ENCODE measurements at regions not wholly inside any gene's neighbourhood (a gene's known extent, or its start where the extent isn't known, plus 50 kb on each side); places are given as distances from the start of the nearest gene placed in this dataset.

- no peak overlapping the region for H3K4me3 ChIP-seq (ENCODE audit: low read depth, low read length)
- H3K36me3 ChIP-seq (ENCODE audit: control insufficient read depth, insufficient read depth, low read length): no peaks in the 10 kb centered on the region
- TF ChIP-seq, protein P1, sequence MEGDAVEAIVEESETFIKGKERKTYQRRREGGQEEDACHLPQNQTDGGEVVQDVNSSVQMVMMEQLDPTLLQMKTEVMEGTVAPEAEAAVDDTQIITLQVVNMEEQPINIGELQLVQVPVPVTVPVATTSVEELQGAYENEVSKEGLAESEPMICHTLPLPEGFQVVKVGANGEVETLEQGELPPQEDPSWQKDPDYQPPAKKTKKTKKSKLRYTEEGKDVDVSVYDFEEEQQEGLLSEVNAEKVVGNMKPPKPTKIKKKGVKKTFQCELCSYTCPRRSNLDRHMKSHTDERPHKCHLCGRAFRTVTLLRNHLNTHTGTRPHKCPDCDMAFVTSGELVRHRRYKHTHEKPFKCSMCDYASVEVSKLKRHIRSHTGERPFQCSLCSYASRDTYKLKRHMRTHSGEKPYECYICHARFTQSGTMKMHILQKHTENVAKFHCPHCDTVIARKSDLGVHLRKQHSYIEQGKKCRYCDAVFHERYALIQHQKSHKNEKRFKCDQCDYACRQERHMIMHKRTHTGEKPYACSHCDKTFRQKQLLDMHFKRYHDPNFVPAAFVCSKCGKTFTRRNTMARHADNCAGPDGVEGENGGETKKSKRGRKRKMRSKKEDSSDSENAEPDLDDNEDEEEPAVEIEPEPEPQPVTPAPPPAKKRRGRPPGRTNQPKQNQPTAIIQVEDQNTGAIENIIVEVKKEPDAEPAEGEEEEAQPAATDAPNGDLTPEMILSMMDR (IDR thresholded peaks at IDR 0.05; ENCODE audit: insufficient read depth, low read depth, low read length): no peak
- no peak for DNase-seq (ENCODE audit: low read depth)
- POLR2A ChIA-PET: no interaction called here
- CTCF ChIA-PET: interaction anchor here (0.6 kb wide), 1 partner anchor 705 kb away, joined by 3 read pairs; no protein-coding TSS in a partner anchor
- no peaks in the 10 kb centered on the region for H3K27me3 ChIP-seq (ENCODE audit: control insufficient read depth, insufficient read depth, low read length)
Observed at GRCh38 chr6:21648475-21649050, 55.0 kb downstream of the SOX4 start.

DNA sequence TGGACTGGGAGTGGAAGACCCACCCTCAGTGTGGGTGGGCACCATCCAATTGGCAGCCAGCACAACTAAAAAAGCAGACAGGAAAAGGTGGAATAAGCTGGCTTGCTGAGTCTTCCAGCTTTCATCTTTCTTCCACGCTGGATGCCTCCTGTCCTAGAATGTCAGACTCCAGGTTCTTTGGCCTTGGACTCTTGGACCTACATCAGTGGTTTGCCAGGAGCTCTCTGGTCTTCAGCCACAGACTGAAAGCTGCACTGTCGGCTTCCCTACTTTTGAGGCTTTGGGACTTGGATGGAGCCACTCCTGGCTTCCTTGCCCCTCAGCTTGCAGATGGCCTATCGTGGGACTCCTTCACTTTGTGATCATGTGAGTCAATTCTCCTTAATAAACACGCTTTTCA, 59.8 kb downstream of the SOX4 start:
- TF ChIP-seq, protein P1 (IDR thresholded peaks at IDR 0.05; ENCODE audit: insufficient read depth, low read depth, low read length): no peak
- CTCF ChIA-PET: no interaction called here
- DNase-seq (ENCODE audit: low read depth): no peak
- POLR2A ChIA-PET: no interaction called here
- Histone ChIP-seq H3K27me3 (ENCODE audit: control insufficient read depth, insufficient read depth, low read length) (no peaks in the 10 kb centered on the region), H3K4me3 (ENCODE audit: low read depth, low read length) (no peak overlapping the region), H3K36me3 (ENCODE audit: control insufficient read depth, insufficient read depth, low read length) (no peaks in the 10 kb centered on the region)

DNA sequence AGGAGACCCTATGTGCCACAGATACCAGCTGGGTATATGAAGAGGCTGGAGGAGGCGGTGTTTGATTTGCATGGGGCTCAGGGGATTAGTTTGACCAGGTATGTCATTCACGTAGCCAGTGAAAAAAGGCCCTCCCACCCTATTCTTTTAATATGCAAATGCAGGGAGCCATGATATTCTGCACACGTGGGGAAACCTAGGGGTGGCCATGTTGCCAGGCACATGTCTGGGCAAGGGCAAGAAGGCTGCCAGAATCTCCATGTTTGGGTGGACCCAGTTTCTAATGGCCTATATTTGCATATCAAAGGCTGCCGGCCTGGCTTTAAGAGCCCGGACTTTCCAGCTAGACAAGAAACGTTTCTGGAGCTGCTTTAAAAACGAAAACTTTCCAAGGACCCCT, 60.4 kb downstream of the SOX4 start:
- no peak for DNase-seq (ENCODE audit: low read depth)
- no peaks in the 10 kb centered on the region for H3K36me3 ChIP-seq (ENCODE audit: control insufficient read depth, insufficient read depth, low read length)
- POLR2A ChIA-PET: no interaction called here
- no peaks in the 10 kb centered on the region for H3K27me3 ChIP-seq (ENCODE audit: control insufficient read depth, insufficient read depth, low read length)
- CTCF ChIA-PET: no interaction called here
- H3K4me3 ChIP-seq (ENCODE audit: low read depth, low read length): no peak overlapping the region
- TF ChIP-seq, protein P1 (IDR thresholded peaks at IDR 0.05; ENCODE audit: insufficient read depth, low read depth, low read length): no peak

DNA sequence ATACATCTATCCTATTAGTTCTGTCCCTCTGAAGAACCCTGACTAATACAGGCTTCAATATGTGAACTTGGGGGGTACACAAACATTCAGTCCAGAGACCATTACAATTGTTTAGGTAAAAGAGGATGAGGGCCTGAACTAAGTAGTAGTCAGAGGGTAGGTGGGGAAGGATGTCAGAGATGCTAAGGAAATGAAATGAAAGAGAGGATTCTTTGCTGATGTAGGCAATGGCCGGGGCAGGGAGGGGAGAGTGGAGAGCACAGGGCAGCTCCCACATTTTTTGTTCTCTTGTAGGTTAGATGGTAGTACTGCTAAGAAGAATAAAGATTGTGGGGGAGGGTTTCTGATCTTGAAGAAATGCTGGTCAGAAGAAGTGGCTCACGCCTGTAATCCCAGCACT, 60.8 kb downstream of the SOX4 start:
- no peaks in the 10 kb centered on the region for H3K36me3 ChIP-seq (ENCODE audit: control insufficient read depth, insufficient read depth, low read length)
- CTCF ChIA-PET: no interaction called here

DNA sequence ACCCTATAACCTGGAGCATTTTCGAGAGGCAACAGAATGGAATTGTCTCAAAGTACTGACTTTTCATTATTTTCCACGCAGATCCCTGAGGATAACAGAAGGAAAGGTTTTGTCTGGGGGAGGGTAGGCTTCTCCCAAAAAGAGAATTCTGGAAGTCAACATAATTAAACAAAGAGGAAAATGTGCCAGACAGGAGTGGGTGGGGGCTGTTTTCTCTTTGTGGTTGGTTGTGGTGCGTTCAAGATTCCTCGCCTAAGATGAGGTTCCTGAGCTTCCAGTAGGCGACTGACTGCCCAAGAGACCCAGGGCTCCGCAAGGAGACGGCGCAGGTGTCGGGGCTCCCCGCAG, 70.4 kb downstream of the SOX4 start:
- Histone ChIP-seq H3K36me3 (ENCODE audit: control insufficient read depth, insufficient read depth, low read length) (no peaks in the 10 kb centered on the region), H3K4me3 (ENCODE audit: low read depth, low read length) (peak overlapping the region; percentile 28), H3K27me3 (ENCODE audit: control insufficient read depth, insufficient read depth, low read length) (peaks cover 41% of the 10 kb centered on the region)
- no peak for DNase-seq (ENCODE audit: low read depth)
- ChIA-PET POLR2A (no interaction called here), CTCF (interaction anchor here (0.6 to 0.9 kb wide), 2 partner anchors 14 to 193 kb away, joined by 3 to 4 read pairs; no protein-coding TSS in a partner anchor)
- TF ChIP-seq, protein P1 (IDR thresholded peaks at IDR 0.05; ENCODE audit: insufficient read depth, low read depth, low read length): no peak

More for the DNA sequence above, 60.8 kb downstream of the SOX4 start:
- no peak for DNase-seq (ENCODE audit: low read depth)
- no peaks in the 10 kb centered on the region for H3K27me3 ChIP-seq (ENCODE audit: control insufficient read depth, insufficient read depth, low read length)
- no peak overlapping the region for H3K4me3 ChIP-seq (ENCODE audit: low read depth, low read length)
- POLR2A ChIA-PET: no interaction called here
- TF ChIP-seq, protein P1 (IDR thresholded peaks at IDR 0.05; ENCODE audit: insufficient read depth, low read depth, low read length): no peak
